GM06990 (cell line): ENCODE measurements at regions not wholly inside any gene's neighbourhood (a gene's known extent, or its start where the extent isn't known, plus 50 kb on each side); places are given as distances from the start of the nearest gene placed in this dataset.

Experiments used
- DNase-seq: peaks from one replicate; pipeline ENCODE4 v3.0.0-alpha.2; 2011; ENCODE audit not compliant: insufficient read length; ENCODE audit errors: extremely low read depth
- H3K27me3 ChIP-seq: replicated peaks from 2 replicates; pipeline ENCODE4 v1.6.0; 2011; ENCODE audit warnings: low read length; ENCODE audit not compliant: control insufficient read depth, insufficient read depth
- H3K36me3 ChIP-seq: 2 replicates; pipeline ENCODE4 v1.5.1; 2011; ENCODE audit warnings: low read length; ENCODE audit not compliant: control insufficient read depth, insufficient read depth
- H3K4me3 ChIP-seq: replicated peaks from 2 replicates; pipeline ENCODE4 v1.5.1; 2011; ENCODE audit warnings: low read depth, mild to moderate bottlenecking, control low read depth, low read length
- CTCF ChIP-seq: IDR thresholded peaks from 2 replicates; pipeline ENCODE4 v1.5.1; 2011; ENCODE audit warnings: low read length, control low read depth, mild to moderate bottlenecking, inconsistent platforms; ENCODE audit not compliant: insufficient read depth, poor library complexity, severe bottlenecking

DNA sequence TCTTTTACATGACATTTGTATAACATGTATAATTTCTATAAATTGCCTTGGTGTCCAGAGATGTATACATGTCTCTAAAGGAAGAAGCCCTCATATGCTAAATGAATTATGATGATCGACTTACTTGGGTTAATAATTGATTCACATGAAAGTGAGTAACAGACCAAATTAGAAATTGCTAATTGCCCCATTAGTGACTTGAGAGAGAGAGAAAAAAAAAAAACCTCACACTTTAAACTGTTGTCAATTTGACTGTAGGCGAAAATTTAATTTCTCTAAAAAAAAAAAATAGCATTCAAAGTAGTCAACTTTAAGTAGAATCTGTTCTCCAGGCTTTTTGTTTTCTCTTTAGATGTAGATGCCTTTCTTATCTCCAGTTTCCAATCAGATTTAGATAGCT, 383.3 kb downstream of the SH2D4B start:
- no peaks in the 10 kb centered on the region for H3K27me3 ChIP-seq
- TF ChIP-seq CTCF, result no peak
- DNase-seq, result no peak
- H3K4me3 ChIP-seq, result no peak overlapping the region
- H3K36me3 ChIP-seq, result no peaks in the 10 kb centered on the region

GRCh38 chr10:80924063-80924952, 386.6 kb downstream of the SH2D4B start:
- H3K27me3 ChIP-seq, result no peaks in the 10 kb centered on the region
- no peak overlapping the region for H3K4me3 ChIP-seq
- peak; percentile 61 for TF ChIP-seq CTCF
- H3K36me3 ChIP-seq, result no peaks in the 10 kb centered on the region
- DNase-seq, result peak; percentile 13

DNA sequence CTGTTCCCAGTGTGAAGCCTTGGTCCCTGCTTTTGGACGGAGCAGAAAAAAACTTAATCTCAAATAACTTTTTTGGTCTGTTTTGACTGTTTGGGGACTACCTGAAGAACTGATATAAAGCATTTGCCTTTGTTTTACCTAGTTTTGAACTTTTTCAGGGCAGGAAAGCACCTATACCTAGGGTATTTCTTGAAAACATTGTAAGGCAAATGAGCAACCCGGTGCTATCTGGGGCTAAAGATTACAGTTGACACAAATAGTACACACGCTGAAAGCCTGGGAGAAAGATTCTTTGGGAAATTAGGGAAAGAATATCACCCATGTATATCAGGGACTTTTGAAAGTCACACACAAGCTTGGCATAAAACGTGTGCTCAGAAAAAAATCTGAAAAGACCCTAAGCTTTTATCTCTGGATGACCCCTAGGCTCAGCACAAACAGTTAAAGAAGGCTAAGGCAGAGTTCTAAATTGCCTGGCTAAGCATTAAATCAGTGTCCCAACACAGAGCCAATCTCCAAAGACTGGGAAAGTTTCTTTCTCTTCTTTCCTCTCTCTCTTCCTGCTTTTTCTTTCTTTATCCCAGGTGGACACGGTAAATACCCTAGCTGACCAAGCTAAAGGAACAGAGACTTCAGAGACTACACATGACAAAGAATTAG, 389.8 kb downstream of the SH2D4B start:
- Histone ChIP-seq H3K36me3 (no peaks in the 10 kb centered on the region), H3K27me3 (no peaks in the 10 kb centered on the region), H3K4me3 (no peak overlapping the region)
- no peak for TF ChIP-seq CTCF
- no peak for DNase-seq

DNA sequence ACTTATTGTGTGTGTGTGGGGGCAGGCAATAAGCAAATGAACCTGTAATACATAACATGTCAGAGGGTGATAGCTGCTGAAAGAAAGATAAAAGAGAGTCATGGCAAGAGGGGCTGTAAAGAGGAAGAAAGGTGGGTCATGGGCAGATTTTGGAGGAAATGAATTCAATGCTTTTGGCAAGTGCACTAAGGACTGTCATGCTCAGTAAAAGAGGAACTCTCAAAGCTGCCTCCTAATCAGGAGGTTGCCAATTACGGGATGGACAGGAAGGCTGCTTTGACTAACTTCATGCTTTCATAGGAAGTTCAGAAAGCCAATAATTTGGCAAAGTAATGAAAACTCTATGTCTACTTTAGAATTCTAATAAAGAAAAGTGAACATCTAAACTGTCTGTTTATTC, 401.2 kb downstream of the SH2D4B start:
- no peak for DNase-seq
- Histone ChIP-seq H3K27me3 (no peaks in the 10 kb centered on the region), H3K36me3 (no peaks in the 10 kb centered on the region), H3K4me3 (no peak overlapping the region)
- no peak for TF ChIP-seq CTCF

GRCh38 chr10:80945264-80945880, 407.7 kb downstream of the SH2D4B start:
- Histone ChIP-seq H3K4me3 (no peak overlapping the region), H3K36me3 (no peaks in the 10 kb centered on the region), H3K27me3 (no peaks in the 10 kb centered on the region)
- peak; percentile 84 for TF ChIP-seq CTCF
- DNase-seq, result no peak
